Lung (tissue), 11 donors: ENCODE measurements at regions not wholly inside any gene's neighbourhood (a gene's known extent, or its start where the extent isn't known, plus 50 kb on each side); places are given as distances from the start of the nearest gene placed in this dataset.

ENCODE experiments used
- ATAC-seq: fragments of 200-7000 bp; cut with Tn5 transposase; one replicate; pipeline ENCODE4 v1.9.1; 2020; ENCODE audit warnings: moderate number of reproducible peaks; ENCODE audit not compliant: insufficient read depth, low FRiP score
- DNase-seq, 3 donors: peaks; one replicate each; pipeline ENCODE4 v3.0.0-alpha.2; 2013 to 2017
- H3K27ac ChIP-seq, 2 donors: one replicate each; pipeline ENCODE4 v1.5.1; 2013; ENCODE audit warnings: mild to moderate bottlenecking in 2 of 2, moderate library complexity in 2 of 2, control low read depth in 1 of 2, inconsistent platforms in 1 of 2, low read depth in 1 of 2, low read length in 1 of 2
- H3K27me3 ChIP-seq, 3 donors: one replicate each; pipeline ENCODE4 v1.5.1; 2013; ENCODE audit warnings: low read length in 2 of 3; ENCODE audit not compliant: control insufficient read depth in 3 of 3, insufficient read depth in 3 of 3
- H3K36me3 ChIP-seq, 4 donors: one replicate each; pipeline ENCODE4 v1.5.1; 2013; ENCODE audit warnings: low read length in 4 of 4, mild to moderate bottlenecking in 1 of 4, moderate library complexity in 1 of 4; ENCODE audit not compliant: control insufficient read depth in 4 of 4, insufficient read depth in 4 of 4
- H3K4me1 ChIP-seq, 5 donors: one replicate each; pipeline ENCODE4 v1.5.1; 2013; ENCODE audit warnings: low read length in 5 of 5, mild to moderate bottlenecking in 2 of 5, moderate library complexity in 1 of 5; ENCODE audit not compliant: control insufficient read depth in 5 of 5, insufficient read depth in 5 of 5
- H3K4me3 ChIP-seq: one replicate; pipeline ENCODE4 v1.5.1; 2013; ENCODE audit warnings: mild to moderate bottlenecking, control low read depth, moderate library complexity
- H3K9ac ChIP-seq, 2 donors: one replicate each; pipeline ENCODE4 v1.5.1; 2013; ENCODE audit warnings: low read length in 2 of 2, control low read depth in 1 of 2; ENCODE audit not compliant: insufficient read depth in 1 of 2
- H3K9me3 ChIP-seq, 4 donors: one replicate each; pipeline ENCODE4 v1.5.1; 2013; ENCODE audit warnings: low read length in 3 of 4, mild to moderate bottlenecking in 1 of 4, moderate library complexity in 1 of 4; ENCODE audit not compliant: control insufficient read depth in 4 of 4, insufficient read depth in 3 of 4
- WGBS, 2 donors: extraction: QIAGEN DNeasy Blood & Tissue Kit; methylation state at CpG; one replicate each; pipeline ENCODE4 v1.1.7; 2013; 5-methylcytosine and 5-hydroxymethylcytosine counted together
- TF ChIP-seq, protein P1 (sequence below): IDR thresholded peaks from 2 replicates; pipeline ENCODE4 v1.5.1; 2012; ENCODE audit warnings: mild to moderate bottlenecking; ENCODE audit errors: control extremely low read depth, extremely low read depth
- donor health status: control.
- donor health status: control.
- donor health status: Bipolar disorder and iron deficiency.
- donor health status: healthy.
- donor health status: DM: yes; HTN: yes; CAD: no.

DNA sequence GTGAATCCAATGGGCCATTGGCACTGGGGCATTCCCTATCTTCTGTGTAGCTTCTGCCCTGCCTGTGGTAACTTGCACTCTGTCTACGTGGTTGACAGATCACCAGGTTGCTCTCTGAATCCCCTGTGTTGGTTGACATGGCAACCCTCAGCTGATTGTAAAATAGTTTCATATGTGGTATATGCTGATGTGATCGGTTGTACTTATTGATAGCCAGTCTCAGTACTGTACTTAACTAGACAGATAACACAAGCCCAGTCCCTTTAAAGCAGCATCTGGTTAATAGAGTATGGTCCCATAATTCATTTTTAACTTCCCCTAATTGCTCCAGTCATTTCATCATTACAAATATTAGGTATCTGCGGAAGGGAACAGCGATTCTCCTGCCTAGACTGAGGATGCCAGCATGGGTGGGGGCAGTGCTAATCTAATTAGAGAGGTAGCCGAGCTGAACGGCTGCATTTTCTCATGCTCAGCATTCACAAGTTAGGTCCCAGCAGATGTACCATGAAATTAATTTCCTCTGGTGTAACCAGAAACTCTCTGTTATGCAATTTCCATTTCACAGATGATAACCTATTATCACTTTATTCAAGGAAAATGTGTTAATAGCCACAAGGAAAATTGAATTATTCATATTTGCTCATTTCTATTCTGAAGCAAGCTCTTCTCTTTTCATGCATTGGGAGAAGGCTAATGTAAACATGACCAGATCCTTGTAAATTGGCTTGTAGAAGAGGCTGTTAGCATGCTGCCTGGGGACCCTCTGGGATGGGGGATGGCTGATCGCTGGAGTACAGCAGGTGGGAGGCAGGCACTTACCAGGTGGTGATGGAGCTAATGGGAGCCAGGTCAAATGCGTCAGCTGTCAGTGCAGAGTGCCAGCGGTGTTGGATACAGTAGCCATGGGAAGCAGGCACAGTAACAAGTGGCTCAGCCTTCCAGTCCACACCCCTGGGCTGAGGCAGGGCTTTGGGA lies 608.3 kb downstream of the GALR1 start:
- ATAC-seq: no peak
- WGBS, 2 donors: 64 to 79% methylated on average over 9 of the region's 9 CpGs
- no peak for DNase-seq

DNA sequence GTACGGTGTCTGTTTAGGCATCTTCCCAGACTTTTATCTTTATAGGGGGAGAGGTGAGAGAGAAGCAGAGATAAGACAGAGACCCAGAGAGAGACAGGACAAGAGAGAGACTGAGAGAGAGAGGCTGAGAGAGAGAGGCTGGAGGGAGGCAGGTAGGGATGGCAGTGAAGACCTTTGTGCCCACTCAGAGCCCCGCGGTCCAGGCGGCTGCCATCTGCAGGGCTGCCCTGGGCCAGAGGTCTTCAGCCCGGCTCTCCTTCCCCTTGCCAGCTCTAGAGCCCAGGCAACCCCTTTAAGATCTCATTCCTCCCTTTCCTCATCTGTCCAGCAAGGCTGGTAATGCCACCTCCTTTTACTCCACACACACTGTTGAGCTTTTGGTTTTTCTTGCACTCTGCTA lies 610.0 kb downstream of the GALR1 start:
- Histone ChIP-seq H3K27ac (no peak overlapping the region), H3K27me3 (no peaks in the 10 kb centered on the region), H3K4me1 (no peaks in the 10 kb centered on the region), H3K9ac (no peak overlapping the region), H3K36me3 (no peaks in the 10 kb centered on the region), H3K9me3 (no peaks in the 10 kb centered on the region), H3K4me3 (no peak overlapping the region)
- TF ChIP-seq, protein P1, sequence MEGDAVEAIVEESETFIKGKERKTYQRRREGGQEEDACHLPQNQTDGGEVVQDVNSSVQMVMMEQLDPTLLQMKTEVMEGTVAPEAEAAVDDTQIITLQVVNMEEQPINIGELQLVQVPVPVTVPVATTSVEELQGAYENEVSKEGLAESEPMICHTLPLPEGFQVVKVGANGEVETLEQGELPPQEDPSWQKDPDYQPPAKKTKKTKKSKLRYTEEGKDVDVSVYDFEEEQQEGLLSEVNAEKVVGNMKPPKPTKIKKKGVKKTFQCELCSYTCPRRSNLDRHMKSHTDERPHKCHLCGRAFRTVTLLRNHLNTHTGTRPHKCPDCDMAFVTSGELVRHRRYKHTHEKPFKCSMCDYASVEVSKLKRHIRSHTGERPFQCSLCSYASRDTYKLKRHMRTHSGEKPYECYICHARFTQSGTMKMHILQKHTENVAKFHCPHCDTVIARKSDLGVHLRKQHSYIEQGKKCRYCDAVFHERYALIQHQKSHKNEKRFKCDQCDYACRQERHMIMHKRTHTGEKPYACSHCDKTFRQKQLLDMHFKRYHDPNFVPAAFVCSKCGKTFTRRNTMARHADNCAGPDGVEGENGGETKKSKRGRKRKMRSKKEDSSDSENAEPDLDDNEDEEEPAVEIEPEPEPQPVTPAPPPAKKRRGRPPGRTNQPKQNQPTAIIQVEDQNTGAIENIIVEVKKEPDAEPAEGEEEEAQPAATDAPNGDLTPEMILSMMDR: no peak
- DNase-seq (no peak), ATAC-seq (no peak)
- 91 to 94% methylated on average over 5 of the region's 5 CpGs for WGBS, 2 donors

More for the DNA sequence above, 608.3 kb downstream of the GALR1 start:
- Histone ChIP-seq H3K4me1 (no peaks in the 10 kb centered on the region), H3K9ac (no peak overlapping the region), H3K27me3 (no peaks in the 10 kb centered on the region), H3K4me3 (no peak overlapping the region), H3K27ac (no peak overlapping the region), H3K9me3 (no peaks in the 10 kb centered on the region), H3K36me3 (no peaks in the 10 kb centered on the region)
- TF ChIP-seq, protein P1: no peak

DNA sequence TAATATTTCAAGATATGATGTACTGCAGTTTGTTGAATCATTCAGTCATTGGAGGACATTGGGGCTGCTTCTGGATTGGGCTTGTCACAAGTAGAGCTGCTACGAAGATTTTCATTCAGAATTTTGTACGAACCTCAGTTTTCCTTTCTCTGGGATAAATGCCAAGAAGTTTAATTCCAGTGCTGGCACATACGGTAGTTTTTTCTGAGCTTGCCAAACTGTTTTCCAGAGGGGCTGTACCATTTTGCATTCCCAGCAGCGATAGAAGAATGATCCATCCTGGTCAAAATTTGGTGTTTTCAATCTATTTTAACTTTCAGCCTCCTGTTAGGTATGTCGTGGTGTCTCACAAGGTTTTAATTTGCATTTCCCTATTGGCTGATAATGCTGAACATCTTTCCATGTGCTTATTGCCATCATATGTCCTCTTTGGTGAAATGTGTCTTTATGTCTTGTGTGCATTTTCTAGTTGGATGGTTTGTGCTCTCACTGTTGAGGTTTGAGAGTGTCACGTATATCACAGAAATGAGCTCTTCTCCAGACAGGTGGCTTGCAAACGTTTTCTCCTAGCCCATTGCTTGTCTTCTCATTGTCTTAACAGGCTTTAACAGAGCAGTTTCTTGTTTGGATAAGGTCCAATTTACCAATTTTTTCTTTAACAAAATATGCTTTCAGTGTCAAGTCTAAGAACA lies 612.6 kb downstream of the GALR1 start:
- Histone ChIP-seq H3K9ac (no peak overlapping the region), H3K27me3 (no peaks in the 10 kb centered on the region), H3K9me3 (no peaks in the 10 kb centered on the region), H3K4me3 (no peak overlapping the region), H3K27ac (no peak overlapping the region), H3K4me1 (no peaks in the 10 kb centered on the region), H3K36me3 (no peaks in the 10 kb centered on the region)
- no peak for DNase-seq
- WGBS, 2 donors: 80 to 85% methylated on average over 7 of the region's 7 CpGs
- TF ChIP-seq, protein P1: no peak
- no peak for ATAC-seq
